ENCODE measurements at regions not wholly inside any gene's neighbourhood (a gene's known extent, or its start where the extent isn't known, plus 50 kb on each side); places are given as distances from the start of the nearest gene placed in this dataset.

DNA sequence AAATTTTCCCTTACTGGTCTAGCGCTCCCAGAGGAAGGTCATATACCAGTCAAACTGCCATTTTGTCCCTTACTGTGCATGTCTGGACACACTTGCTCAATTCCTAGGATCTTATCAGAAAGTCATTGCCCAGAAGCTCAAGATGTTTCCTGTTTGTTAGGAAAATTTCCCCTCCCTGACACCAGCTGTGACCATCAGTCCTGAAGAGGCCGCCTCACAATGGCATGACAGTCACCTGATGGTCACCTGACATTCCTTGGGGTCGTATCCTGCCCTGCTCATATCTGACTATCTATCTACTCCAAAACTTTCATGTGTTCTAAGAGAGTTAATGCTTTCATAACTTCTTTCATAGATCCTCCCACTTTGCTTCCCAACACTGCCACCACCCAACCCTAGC is 219.9 kb downstream of the OTOR start:
- H3K79me2 ChIP-seq (ENCODE audit: insufficient read depth, low read length), result no peaks in the 10 kb centered on the region
- no peak overlapping the region for H2AFZ ChIP-seq (ENCODE audit: low read depth, low read length, severe bottlenecking)
- H3K27ac ChIP-seq (ENCODE audit: low read depth, low read length), result no peak overlapping the region
- H3K36me3 ChIP-seq (ENCODE audit: low read length), result no peaks in the 10 kb centered on the region
- no peak overlapping the region for H3K4me2 ChIP-seq (ENCODE audit: low read depth, low read length, poor library complexity, severe bottlenecking)
- H3K9me2 ChIP-seq (replicated peaks; ENCODE audit: insufficient read depth, low read length), result no peaks in the 10 kb centered on the region
- H3K27me3 ChIP-seq (ENCODE audit: low read length), result no peaks in the 10 kb centered on the region
- H4K20me1 ChIP-seq (ENCODE audit: low read depth, low read length), result no peaks in the 10 kb centered on the region
- H3K9me3 ChIP-seq (ENCODE audit: insufficient read depth, low read length), result no peaks in the 10 kb centered on the region
- no peaks in the 10 kb centered on the region for H3F3A ChIP-seq (ENCODE audit: insufficient read depth)
- H3K4me3 ChIP-seq (ENCODE audit: insufficient read depth, low read length, poor library complexity, severe bottlenecking), result no peak overlapping the region
- H3K9ac ChIP-seq (ENCODE audit: low read length), result no peak overlapping the region
- TF ChIP-seq, protein P1, sequence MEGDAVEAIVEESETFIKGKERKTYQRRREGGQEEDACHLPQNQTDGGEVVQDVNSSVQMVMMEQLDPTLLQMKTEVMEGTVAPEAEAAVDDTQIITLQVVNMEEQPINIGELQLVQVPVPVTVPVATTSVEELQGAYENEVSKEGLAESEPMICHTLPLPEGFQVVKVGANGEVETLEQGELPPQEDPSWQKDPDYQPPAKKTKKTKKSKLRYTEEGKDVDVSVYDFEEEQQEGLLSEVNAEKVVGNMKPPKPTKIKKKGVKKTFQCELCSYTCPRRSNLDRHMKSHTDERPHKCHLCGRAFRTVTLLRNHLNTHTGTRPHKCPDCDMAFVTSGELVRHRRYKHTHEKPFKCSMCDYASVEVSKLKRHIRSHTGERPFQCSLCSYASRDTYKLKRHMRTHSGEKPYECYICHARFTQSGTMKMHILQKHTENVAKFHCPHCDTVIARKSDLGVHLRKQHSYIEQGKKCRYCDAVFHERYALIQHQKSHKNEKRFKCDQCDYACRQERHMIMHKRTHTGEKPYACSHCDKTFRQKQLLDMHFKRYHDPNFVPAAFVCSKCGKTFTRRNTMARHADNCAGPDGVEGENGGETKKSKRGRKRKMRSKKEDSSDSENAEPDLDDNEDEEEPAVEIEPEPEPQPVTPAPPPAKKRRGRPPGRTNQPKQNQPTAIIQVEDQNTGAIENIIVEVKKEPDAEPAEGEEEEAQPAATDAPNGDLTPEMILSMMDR (IDR thresholded peaks at IDR 0.05; ENCODE audit: insufficient read depth, low read length, poor library complexity, severe bottlenecking), result no peak
- no peak for TF ChIP-seq EZH2phosphoT487 (conservative IDR thresholded peaks at IDR 0.05; ENCODE audit: low read length)

- no peaks in the 10 kb centered on the region for H4K20me1 ChIP-seq (ENCODE audit: low read depth, low read length)
- no peaks in the 10 kb centered on the region for H3F3A ChIP-seq (ENCODE audit: insufficient read depth)
- no peak overlapping the region for H3K4me2 ChIP-seq (ENCODE audit: low read depth, low read length, poor library complexity, severe bottlenecking)
- no peak for TF ChIP-seq EZH2phosphoT487 (conservative IDR thresholded peaks at IDR 0.05; ENCODE audit: low read length)
- TF ChIP-seq, protein P1 (IDR thresholded peaks at IDR 0.05; ENCODE audit: insufficient read depth, low read length, poor library complexity, severe bottlenecking), result no peak
- no peak overlapping the region for H2AFZ ChIP-seq (ENCODE audit: low read depth, low read length, severe bottlenecking)
- no peaks in the 10 kb centered on the region for H3K9me3 ChIP-seq (ENCODE audit: insufficient read depth, low read length)
- no peaks in the 10 kb centered on the region for H3K9me2 ChIP-seq (replicated peaks; ENCODE audit: insufficient read depth, low read length)
- no peaks in the 10 kb centered on the region for H3K36me3 ChIP-seq (ENCODE audit: low read length)
- H3K4me3 ChIP-seq (ENCODE audit: insufficient read depth, low read length, poor library complexity, severe bottlenecking), result no peak overlapping the region
- no peaks in the 10 kb centered on the region for H3K27me3 ChIP-seq (ENCODE audit: low read length)
- H3K27ac ChIP-seq (ENCODE audit: low read depth, low read length), result no peak overlapping the region
- H3K9ac ChIP-seq (ENCODE audit: low read length), result no peak overlapping the region
- no peaks in the 10 kb centered on the region for H3K79me2 ChIP-seq (ENCODE audit: insufficient read depth, low read length)
These were observed 222.6 kb downstream of the OTOR start for GRCh38 chr20:16970776-16971175.

DNA sequence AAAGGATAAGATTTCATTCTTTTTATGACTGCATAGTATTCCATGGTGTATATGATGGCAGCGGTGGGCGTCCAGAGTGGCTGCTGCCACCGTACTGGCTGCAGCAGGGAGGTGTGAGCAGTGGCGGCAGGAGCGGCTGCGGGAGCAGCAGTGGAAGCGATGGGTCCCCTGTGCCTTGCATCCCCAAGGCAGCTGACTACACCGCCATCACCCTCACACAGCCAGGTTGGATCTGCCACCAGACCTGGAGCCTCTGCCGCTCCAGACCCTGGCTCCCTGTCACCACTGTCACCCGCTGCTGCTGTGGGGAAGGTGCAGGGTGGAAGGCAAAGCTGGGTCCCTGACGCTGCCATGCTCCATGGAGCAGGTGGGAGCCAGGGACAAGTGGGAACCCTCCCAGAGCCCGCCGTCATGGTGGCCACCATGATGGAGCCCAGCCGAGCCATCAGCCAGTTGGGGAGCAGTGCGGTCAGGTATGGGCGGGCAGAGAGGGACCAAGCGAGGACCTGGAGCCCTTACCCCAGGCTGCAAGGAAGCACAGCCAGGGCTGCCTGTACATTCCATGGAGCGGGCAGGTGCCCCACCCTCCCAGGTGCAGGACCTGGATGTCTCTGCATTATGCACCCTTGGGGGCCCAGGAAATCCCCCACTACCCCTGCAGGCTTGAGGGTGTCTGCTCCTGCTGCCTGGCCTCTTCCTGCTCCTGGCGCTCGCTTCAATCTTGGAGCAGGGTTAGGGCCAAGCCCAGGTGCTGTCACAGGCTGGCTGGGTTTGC is 226.1 kb downstream of the OTOR start:
- Histone ChIP-seq H3K9me3 (ENCODE audit: insufficient read depth, low read length) (no peaks in the 10 kb centered on the region), H3K36me3 (ENCODE audit: low read length) (no peaks in the 10 kb centered on the region), H2AFZ (ENCODE audit: low read depth, low read length, severe bottlenecking) (no peak overlapping the region), H4K20me1 (ENCODE audit: low read depth, low read length) (no peaks in the 10 kb centered on the region), H3K4me2 (ENCODE audit: low read depth, low read length, poor library complexity, severe bottlenecking) (no peak overlapping the region), H3K4me3 (ENCODE audit: insufficient read depth, low read length, poor library complexity, severe bottlenecking) (no peak overlapping the region), H3F3A (ENCODE audit: insufficient read depth) (no peaks in the 10 kb centered on the region), H3K27me3 (ENCODE audit: low read length) (no peaks in the 10 kb centered on the region), H3K27ac (ENCODE audit: low read depth, low read length) (no peak overlapping the region), H3K9ac (ENCODE audit: low read length) (no peak overlapping the region), H3K9me2 (replicated peaks; ENCODE audit: insufficient read depth, low read length) (no peaks in the 10 kb centered on the region; the same call in 1 of the 2 replicates), H3K79me2 (ENCODE audit: insufficient read depth, low read length) (no peaks in the 10 kb centered on the region)
- no peak for TF ChIP-seq EZH2phosphoT487 (conservative IDR thresholded peaks at IDR 0.05; ENCODE audit: low read length)
- TF ChIP-seq, protein P1 (IDR thresholded peaks at IDR 0.05; ENCODE audit: insufficient read depth, low read length, poor library complexity, severe bottlenecking), result no peak

Data from SU-DHL-6 (cell line).